ENCODE measurements at regions not wholly inside any gene's neighbourhood (a gene's known extent, or its start where the extent isn't known, plus 50 kb on each side); places are given as distances from the start of the nearest gene placed in this dataset.

- peaks cover 19% of the 10 kb centered on the region for H3K9me3 ChIP-seq (ENCODE audit: insufficient read depth, low read depth, low read length)
- no peak overlapping the region for H3K4me2 ChIP-seq (ENCODE audit: low read depth, low read length, poor library complexity, severe bottlenecking)
- no peaks in the 10 kb centered on the region for H3K9me2 ChIP-seq (replicated peaks; ENCODE audit: low read depth, low read length)
- no peak overlapping the region for H2AFZ ChIP-seq (ENCODE audit: low read length)
- no peaks in the 10 kb centered on the region for H4K20me1 ChIP-seq (ENCODE audit: insufficient read depth, low read length, poor library complexity, severe bottlenecking)
- H3K9ac ChIP-seq (ENCODE audit: low read depth, low read length, poor library complexity, severe bottlenecking), result no peak overlapping the region
- H3K36me3 ChIP-seq (ENCODE audit: insufficient read depth, low read length), result no peaks in the 10 kb centered on the region
- H3K4me3 ChIP-seq (ENCODE audit: low read length, poor library complexity, severe bottlenecking), result no peak overlapping the region
- H3K79me2 ChIP-seq (ENCODE audit: insufficient read depth, low read length), result no peaks in the 10 kb centered on the region
- TF ChIP-seq EZH2phosphoT487 (IDR thresholded peaks at IDR 0.05; ENCODE audit: borderline replicate concordance), result no peak
- TF ChIP-seq CTCF (conservative IDR thresholded peaks at IDR 0.05; ENCODE audit: low read length), result no peak
- no peaks in the 10 kb centered on the region for H3K27me3 ChIP-seq (ENCODE audit: insufficient read depth, low read length, poor library complexity, severe bottlenecking)
- no peaks in the 10 kb centered on the region for H3F3A ChIP-seq (ENCODE audit: low read depth)
- H3K4me1 ChIP-seq (ENCODE audit: insufficient read depth, low read length, poor library complexity, severe bottlenecking), result no peaks in the 10 kb centered on the region
Observed at GRCh38 chr3:178277605-178278004, 258.6 kb upstream of the KCNMB2 start.

GRCh38 chr3:178283561-178283960 lies 252.7 kb upstream of the KCNMB2 start:
- no peaks in the 10 kb centered on the region for H3K36me3 ChIP-seq (ENCODE audit: insufficient read depth, low read length)
- peaks cover 25% of the 10 kb centered on the region for H3K9me3 ChIP-seq (ENCODE audit: insufficient read depth, low read depth, low read length)
- no peaks in the 10 kb centered on the region for H3K9me2 ChIP-seq (replicated peaks; ENCODE audit: low read depth, low read length)
- H3K4me1 ChIP-seq (ENCODE audit: insufficient read depth, low read length, poor library complexity, severe bottlenecking), result peaks cover 4% of the 10 kb centered on the region
- no peaks in the 10 kb centered on the region for H4K20me1 ChIP-seq (ENCODE audit: insufficient read depth, low read length, poor library complexity, severe bottlenecking)
- no peak overlapping the region for H3K4me2 ChIP-seq (ENCODE audit: low read depth, low read length, poor library complexity, severe bottlenecking)
- TF ChIP-seq CTCF (conservative IDR thresholded peaks at IDR 0.05; ENCODE audit: low read length) (no peak), EZH2phosphoT487 (IDR thresholded peaks at IDR 0.05; ENCODE audit: borderline replicate concordance) (no peak)
- H3K9ac ChIP-seq (ENCODE audit: low read depth, low read length, poor library complexity, severe bottlenecking), result no peak overlapping the region
- no peaks in the 10 kb centered on the region for H3K27me3 ChIP-seq (ENCODE audit: insufficient read depth, low read length, poor library complexity, severe bottlenecking)
- no peak overlapping the region for H2AFZ ChIP-seq (ENCODE audit: low read length)
- no peaks in the 10 kb centered on the region for H3K79me2 ChIP-seq (ENCODE audit: insufficient read depth, low read length)
- H3F3A ChIP-seq (ENCODE audit: low read depth), result peaks cover under 1% of the 10 kb centered on the region; the same call in 1 of the 2 replicates
- no peak overlapping the region for H3K4me3 ChIP-seq (ENCODE audit: low read length, poor library complexity, severe bottlenecking)

GRCh38 chr3:178284181-178284580 lies 252.1 kb upstream of the KCNMB2 start:
- no peak overlapping the region for H3K4me2 ChIP-seq (ENCODE audit: low read depth, low read length, poor library complexity, severe bottlenecking)
- H4K20me1 ChIP-seq (ENCODE audit: insufficient read depth, low read length, poor library complexity, severe bottlenecking), result no peaks in the 10 kb centered on the region
- no peak overlapping the region for H3K4me3 ChIP-seq (ENCODE audit: low read length, poor library complexity, severe bottlenecking)
- no peaks in the 10 kb centered on the region for H3K79me2 ChIP-seq (ENCODE audit: insufficient read depth, low read length)
- peaks cover 10% of the 10 kb centered on the region for H3K4me1 ChIP-seq (ENCODE audit: insufficient read depth, low read length, poor library complexity, severe bottlenecking)
- no peaks in the 10 kb centered on the region for H3K9me2 ChIP-seq (replicated peaks; ENCODE audit: low read depth, low read length)
- no peaks in the 10 kb centered on the region for H3K36me3 ChIP-seq (ENCODE audit: insufficient read depth, low read length)
- no peak overlapping the region for H2AFZ ChIP-seq (ENCODE audit: low read length)
- H3K27me3 ChIP-seq (ENCODE audit: insufficient read depth, low read length, poor library complexity, severe bottlenecking), result no peaks in the 10 kb centered on the region
- H3K9me3 ChIP-seq (ENCODE audit: insufficient read depth, low read depth, low read length), result peaks cover 22% of the 10 kb centered on the region
- H3K9ac ChIP-seq (ENCODE audit: low read depth, low read length, poor library complexity, severe bottlenecking), result no peak overlapping the region
- peaks cover 7% of the 10 kb centered on the region; the same call in 1 of the 2 replicates for H3F3A ChIP-seq (ENCODE audit: low read depth)
- TF ChIP-seq CTCF (conservative IDR thresholded peaks at IDR 0.05; ENCODE audit: low read length) (no peak), EZH2phosphoT487 (IDR thresholded peaks at IDR 0.05; ENCODE audit: borderline replicate concordance) (no peak)

Measured in Loucy (cell line).